GM18502 (cell line): ENCODE measurements at regions not wholly inside any gene's neighbourhood (a gene's known extent, or its start where the extent isn't known, plus 50 kb on each side); places are given as distances from the start of the nearest gene placed in this dataset.
"Not testable (repeated sequence)": the region's sequence is repeated elsewhere in the genome, so short reads cannot be mapped to it uniquely, and the experiment has no call there.

Experiments
- ATAC-seq: cut with Tn5 transposase; IDR thresholded peaks from one replicate; pipeline ENCODE4 v1.9.1; 2021; ENCODE audit warnings: mild to moderate bottlenecking; ENCODE audit not compliant: unreplicated experiment, poor library complexity

GRCh38 chr2:82143343-82143742 lies 1838.8 kb upstream of the LRRTM1 start:
- no peak for ATAC-seq

GRCh38 chr2:82139979-82140611 lies 1835.5 kb upstream of the LRRTM1 start:
- no peak for ATAC-seq

GRCh38 chr2:82137441-82137840 lies 1832.9 kb upstream of the LRRTM1 start:
- ATAC-seq = no peak

DNA sequence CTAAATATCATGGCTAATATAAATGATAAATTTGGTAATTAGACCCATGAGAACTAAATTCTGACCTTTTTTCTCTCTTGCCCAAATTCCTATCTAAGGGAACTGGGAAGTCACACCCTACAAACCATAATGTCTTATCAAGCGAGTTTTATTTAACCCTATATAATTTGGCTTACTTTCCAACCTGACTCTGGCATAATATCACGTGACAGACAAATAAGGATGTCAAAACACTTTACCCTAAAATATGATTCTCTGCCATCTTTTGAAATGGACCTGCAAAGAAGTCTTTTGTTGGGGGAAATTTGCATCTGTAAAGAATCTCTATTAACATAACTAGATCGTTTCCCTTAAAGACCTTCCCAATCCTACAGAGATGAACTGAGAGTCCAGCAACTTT lies 1823.5 kb upstream of the LRRTM1 start:
- ATAC-seq = no peak

DNA sequence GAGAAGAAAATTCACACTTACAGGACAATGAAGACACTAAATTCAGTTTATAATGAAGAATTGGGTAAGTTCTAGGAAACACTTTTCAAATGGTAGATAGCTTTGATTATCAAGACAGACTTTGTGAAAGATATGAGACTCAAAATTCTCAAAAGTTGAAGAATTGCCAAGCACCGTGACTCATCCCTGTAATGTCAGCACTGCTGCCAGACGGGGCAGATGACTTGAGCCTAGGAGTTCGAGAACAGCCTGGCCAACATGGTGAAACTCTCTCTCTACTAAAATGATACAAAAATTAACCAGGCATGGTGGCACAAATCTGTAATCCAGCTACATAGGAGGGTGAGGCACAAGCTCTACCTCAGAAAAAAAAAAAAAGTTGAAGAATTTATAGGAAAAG lies 1820.1 kb upstream of the LRRTM1 start:
- ATAC-seq = no peak

- no peak for ATAC-seq
These were observed 1816.1 kb upstream of the LRRTM1 start for GRCh38 chr2:82120654-82121053.

DNA sequence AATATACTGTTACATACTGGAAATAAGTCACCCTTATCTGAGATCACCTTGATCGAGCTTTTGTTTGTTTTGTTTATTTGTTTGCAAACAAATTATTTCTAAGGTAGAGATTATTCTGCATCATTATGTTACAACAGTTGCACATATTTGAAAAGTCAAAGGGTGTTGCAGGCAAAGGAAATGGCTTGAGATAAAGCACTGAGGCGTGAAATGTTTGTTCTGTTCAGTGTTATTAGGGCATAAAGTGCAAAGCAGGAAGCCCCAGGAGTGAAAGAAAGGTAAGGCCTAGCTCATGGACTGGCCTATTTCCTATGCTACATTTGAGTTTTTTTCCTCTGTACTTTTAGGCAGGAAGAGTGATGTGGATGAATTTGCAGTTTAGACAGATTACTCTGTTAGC lies 1815.6 kb upstream of the LRRTM1 start:
- ATAC-seq = no peak

DNA sequence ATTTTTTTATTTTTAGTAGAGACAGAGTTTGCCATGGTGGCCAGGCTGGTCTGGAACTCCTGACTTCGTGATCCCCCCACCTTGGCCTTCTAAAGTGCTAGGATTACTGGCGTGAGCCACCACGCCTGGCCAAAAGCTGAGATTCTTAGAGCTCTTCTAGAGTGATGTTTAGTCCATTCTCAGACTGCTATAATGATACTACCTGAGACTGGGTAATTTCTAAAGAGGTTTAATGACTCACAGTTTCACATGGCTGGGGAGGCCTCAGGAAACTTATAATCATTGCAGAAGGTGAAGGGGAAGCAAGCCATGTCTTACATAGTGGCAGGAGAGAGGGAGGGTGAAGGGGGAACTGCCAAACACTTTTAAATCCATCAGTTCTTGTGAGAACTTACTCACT lies 1804.9 kb upstream of the LRRTM1 start:
- ATAC-seq = no peak

DNA sequence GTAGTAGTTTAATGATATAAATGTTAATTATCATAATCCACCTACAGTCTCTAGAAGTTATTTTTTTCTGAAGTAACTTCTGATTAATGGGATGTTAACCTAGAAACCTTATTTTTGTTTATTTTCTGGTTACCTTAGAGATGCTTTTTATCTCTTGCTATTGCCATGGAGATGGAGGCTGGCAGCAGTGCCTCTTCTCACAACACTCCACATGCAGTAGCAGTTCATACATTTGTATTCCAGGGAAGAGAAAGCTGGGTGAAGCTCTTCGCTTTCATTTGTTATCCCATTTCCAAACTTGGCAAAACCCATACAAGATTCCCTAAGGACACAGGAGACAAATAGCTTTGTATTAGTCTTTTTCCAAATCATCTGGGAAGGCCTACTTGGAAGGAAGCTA lies 1794.1 kb upstream of the LRRTM1 start:
- no peak for ATAC-seq

DNA sequence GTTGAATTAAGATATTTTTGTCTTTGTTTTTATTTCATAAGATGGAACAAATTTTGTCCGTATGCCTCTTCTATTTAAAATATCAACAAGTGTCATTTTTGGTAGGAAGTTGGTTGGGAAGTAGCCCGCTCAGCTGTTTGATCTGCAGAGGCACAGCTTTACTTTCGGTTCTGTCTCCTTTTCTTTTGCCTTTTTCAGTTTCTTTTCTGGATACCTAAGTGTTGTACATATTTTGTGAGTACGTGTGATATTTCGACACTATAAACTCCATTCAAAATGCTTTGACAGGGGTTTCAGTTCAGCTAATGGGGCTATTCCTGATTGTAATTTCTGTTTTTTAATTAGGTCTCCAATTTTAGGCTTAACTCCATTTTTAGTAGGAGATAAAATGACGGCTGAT lies 1785.0 kb upstream of the LRRTM1 start:
- no peak for ATAC-seq

DNA sequence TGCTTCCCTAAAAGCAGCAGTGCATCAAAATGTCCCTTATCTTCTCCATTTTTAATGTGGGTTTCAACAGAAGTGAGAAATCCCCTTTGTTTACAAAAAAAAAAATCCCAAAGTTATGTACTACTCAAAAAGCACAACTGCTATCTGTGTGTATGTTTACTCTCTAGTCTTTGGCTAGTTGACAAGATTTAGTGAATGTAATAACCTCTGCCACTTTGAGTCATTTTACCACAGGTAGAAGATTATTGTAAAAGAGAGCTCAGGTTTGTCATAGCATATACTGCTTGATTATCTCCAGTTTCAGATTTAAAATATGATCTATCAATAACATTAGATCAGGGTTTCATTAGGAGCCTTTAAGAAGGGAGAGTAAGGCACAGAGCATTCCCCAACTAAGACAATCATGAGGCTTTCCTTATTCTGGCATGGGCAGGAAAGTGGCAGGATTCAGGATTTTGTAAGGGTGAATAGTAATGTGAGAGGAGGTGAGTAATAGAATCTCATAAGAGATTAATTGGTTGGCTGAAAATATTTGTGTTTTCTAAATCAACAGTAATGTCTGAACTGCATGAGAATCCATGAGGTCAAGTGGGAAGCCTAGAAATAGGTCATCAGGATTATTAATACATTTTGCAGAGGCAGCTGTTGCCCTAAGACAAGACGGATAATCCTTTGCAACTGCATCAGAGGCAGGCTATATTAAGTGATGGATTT lies 1780.3 kb upstream of the LRRTM1 start:
- ATAC-seq = no peak

GRCh38 chr2:82075875-82076274 lies 1771.3 kb upstream of the LRRTM1 start:
- no peak for ATAC-seq

GRCh38 chr2:82062463-82062862 lies 1757.9 kb upstream of the LRRTM1 start:
- no peak for ATAC-seq

DNA sequence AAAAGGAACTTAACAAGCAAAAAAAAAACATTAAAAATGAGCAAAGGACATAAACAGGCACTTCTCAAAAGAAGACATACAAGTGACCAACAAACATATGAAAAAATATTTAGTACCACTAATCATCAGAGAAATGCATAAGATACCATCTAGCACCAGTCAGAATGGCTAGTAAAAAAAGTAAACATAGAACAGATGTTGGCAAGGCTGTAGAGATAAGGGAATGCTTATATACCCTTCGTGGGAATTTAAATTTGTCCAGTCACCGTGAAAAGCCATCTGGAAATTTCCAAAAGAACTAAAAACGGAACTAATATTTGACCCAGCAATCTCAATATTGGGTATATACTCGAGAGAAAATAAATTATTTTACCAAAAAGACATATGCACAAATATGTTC lies 1751.3 kb upstream of the LRRTM1 start:
- ATAC-seq = no peak

- no peak for ATAC-seq
These were observed 1739.3 kb upstream of the LRRTM1 start for GRCh38 chr2:82043867-82044266.

- no peak for ATAC-seq
These were observed 1723.5 kb upstream of the LRRTM1 start for GRCh38 chr2:82027921-82028615.

DNA sequence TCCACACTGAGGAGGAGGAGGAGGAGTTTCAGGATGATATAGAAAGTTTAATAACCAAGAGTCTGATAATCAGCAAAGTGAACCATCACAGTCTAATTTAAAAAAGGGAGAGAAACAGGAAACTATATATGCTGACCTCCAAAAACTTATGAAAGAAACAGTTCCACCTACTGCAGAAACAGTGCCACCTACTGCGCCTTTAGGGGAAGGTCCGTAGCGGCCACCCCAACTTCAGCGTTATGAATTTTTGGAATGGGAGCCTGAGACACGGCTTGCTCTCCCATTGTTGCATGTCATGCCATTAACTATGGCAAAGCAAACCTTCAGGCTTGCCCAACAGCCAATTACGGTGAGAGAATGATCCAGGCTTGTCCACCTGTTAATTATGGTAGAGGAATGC lies 1719.2 kb upstream of the LRRTM1 start:
- ATAC-seq = no peak

DNA sequence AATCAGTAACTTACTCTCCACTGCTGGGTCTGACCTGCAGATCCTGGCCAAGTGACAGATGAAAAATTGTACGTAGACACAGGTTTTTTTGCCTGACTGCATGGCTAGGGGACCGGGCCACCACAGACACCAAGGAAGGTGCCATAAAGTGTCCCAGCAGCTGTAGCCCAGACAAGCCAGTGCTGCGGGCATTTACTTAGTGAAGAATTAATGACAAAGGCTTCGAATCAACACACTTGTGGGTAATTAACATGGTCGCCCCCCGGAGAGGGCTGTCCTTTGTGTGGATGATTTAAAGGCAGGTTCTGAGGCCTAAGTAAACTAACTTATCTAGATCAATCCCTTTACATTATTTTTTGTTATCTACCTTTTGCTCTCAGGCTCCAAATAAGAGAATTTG lies 1709.1 kb upstream of the LRRTM1 start:
- ATAC-seq = no peak

GRCh38 chr2:82007071-82007664 lies 1702.6 kb upstream of the LRRTM1 start:
- no peak for ATAC-seq

- ATAC-seq = not testable (repeated sequence)
These were observed 1701.3 kb upstream of the LRRTM1 start for GRCh38 chr2:82005889-82006288.

GRCh38 chr2:82001614-82002013 lies 1697.1 kb upstream of the LRRTM1 start:
- no peak for ATAC-seq
